CD4-positive, alpha-beta memory T cell (primary cell): ENCODE measurements at regions not wholly inside any gene's neighbourhood (a gene's known extent, or its start where the extent isn't known, plus 50 kb on each side); places are given as distances from the start of the nearest gene placed in this dataset.
A peak's percentile ranks its signal among the peaks of the same experiment; 100 is the strongest.
"Not testable (repeated sequence)": the region's sequence is repeated elsewhere in the genome, so short reads cannot be mapped to it uniquely, and the experiment has no call there.

Experiments
- CTCF ChIA-PET: fragments of 350-600 bp; sonication (Branson Sonifier 250); formaldehyde crosslinking; loops from one replicate; lab custom pipeline; 2021; ENCODE audit warnings: inconsistent platforms; ENCODE audit not compliant: partially characterized antibody; lab: Charles Lee
- POLR2A ChIA-PET: fragments of 350-600 bp; sonication (Branson Sonifier 250); formaldehyde crosslinking; loops from one replicate; lab custom pipeline; 2021; ENCODE audit not compliant: partially characterized antibody; lab: Charles Lee
- DNase-seq, 5 donors: peaks; one replicate each; pipeline versions ENCODE4 v3.0.0 to v3.0.0-alpha.2; 2020 to 2022; ENCODE audit warnings: mixed read lengths in 1 of 5
- H3K27ac ChIP-seq: one replicate; pipeline ENCODE4 v1.7.0; 2013; ENCODE audit warnings: low read depth, low read length
- H3K27me3 ChIP-seq: 2 replicates; pipeline ENCODE4 v1.7.0; 2013; ENCODE audit warnings: mild to moderate bottlenecking, low read length, moderate library complexity; ENCODE audit not compliant: insufficient read depth
- H3K36me3 ChIP-seq: 2 replicates; pipeline ENCODE4 v1.7.0; 2013; ENCODE audit warnings: mild to moderate bottlenecking, low read length, moderate library complexity; ENCODE audit not compliant: insufficient read depth
- H3K4me1 ChIP-seq: 2 replicates; pipeline ENCODE4 v1.7.0; 2013; ENCODE audit warnings: mild to moderate bottlenecking, low read length, moderate library complexity; ENCODE audit not compliant: insufficient read depth
- H3K4me3 ChIP-seq, 2 donors: one replicate each; pipeline ENCODE4 v1.7.0; 2013; ENCODE audit warnings: low read length in 2 of 2, mild to moderate bottlenecking in 1 of 2
- H3K9me3 ChIP-seq, 2 donors: one replicate each; pipeline ENCODE4 v1.7.0; 2013; ENCODE audit warnings: low read length in 2 of 2, control low read depth in 1 of 2; ENCODE audit not compliant: control insufficient read depth in 1 of 2
- H3K27ac Mint-ChIP-seq, 7 donors: one replicate each; pipeline ENCODE4 v1.8.0; 2020 to 2021; ENCODE audit warnings: mixed read lengths in 7 of 7, mild to moderate bottlenecking in 6 of 7, inconsistent platforms in 3 of 7, moderate library complexity in 3 of 7
- H3K27me3 Mint-ChIP-seq, 2 donors: one replicate each; pipeline ENCODE4 v1.8.0; 2020 to 2021; ENCODE audit warnings: mixed read lengths in 2 of 2
- H3K36me3 Mint-ChIP-seq, 2 donors: one replicate each; pipeline ENCODE4 v1.8.0; 2020 to 2021; ENCODE audit warnings: mixed read lengths in 2 of 2, inconsistent platforms in 1 of 2, mild to moderate bottlenecking in 1 of 2
- H3K4me1 Mint-ChIP-seq, 4 donors: one replicate each; pipeline ENCODE4 v1.8.0; 2020 to 2021; ENCODE audit warnings: mixed read lengths in 4 of 4, mild to moderate bottlenecking in 1 of 4
- H3K4me3 Mint-ChIP-seq, 8 donors: one replicate each; pipeline ENCODE4 v1.8.0; 2020 to 2021; ENCODE audit warnings: mixed read lengths in 8 of 8, mild to moderate bottlenecking in 7 of 8, moderate library complexity in 6 of 8, inconsistent platforms in 3 of 8
- H3K9me3 Mint-ChIP-seq, 8 donors: one replicate each; pipeline ENCODE4 v1.8.0; 2020 to 2021; ENCODE audit warnings: mixed read lengths in 8 of 8, mild to moderate bottlenecking in 5 of 8, inconsistent platforms in 3 of 8, moderate library complexity in 1 of 8
- intact Hi-C: fragments of 100-400 bp; cut with micrococcal nuclease; formaldehyde crosslinking; loops from one replicate; pipeline ENCODE4 v1.15.1; 2023

DNA sequence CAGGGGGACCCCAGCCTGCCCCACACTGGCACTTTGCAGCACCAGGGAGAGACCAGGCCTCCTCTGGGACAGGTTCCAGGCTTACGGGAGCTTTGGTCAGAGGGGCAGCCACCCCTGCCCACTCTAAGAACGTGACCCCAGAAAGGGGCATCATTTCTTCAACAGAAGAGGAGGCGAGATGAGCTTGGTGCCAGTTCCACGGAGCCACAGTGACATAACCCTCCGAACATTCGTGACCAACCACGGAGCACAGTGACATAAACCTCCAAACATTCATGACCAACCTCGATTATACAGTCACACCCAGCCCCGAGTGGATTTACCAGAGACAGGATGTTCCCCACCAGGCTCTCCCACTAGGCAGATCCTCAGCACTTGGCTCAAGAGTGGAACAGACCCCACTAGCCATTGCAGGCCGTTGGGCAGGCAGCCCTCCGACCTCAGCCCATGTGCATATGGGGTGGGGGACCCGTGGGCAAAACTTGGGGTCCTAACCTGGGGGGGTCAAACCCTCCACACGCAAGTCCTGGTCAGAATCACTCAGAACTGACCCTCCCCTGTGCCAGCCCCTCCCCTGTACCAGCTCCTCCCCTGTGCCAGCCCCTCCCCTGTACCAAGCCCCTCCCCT, 112.9 kb downstream of the METRNL start:
- Histone ChIP-seq H3K4me3 (no peak overlapping the region), H3K27me3 (no peaks in the 10 kb centered on the region), H3K27ac (no peak overlapping the region), H3K4me1 (peaks cover 10% of the 10 kb centered on the region), H3K36me3 (no peaks in the 10 kb centered on the region), H3K9me3 (no peaks in the 10 kb centered on the region)
- no peak overlapping the region for H3K27ac Mint-ChIP-seq
- peaks cover 0 to 4% (median 0%) of the 10 kb centered on the region in 8 donors for H3K9me3 Mint-ChIP-seq
- no peak for DNase-seq
- intact Hi-C loops, result no loop called here
- H3K4me1 Mint-ChIP-seq, result peaks cover 0 to 11% (median 4%) of the 10 kb centered on the region in 4 donors
- H3K4me3 Mint-ChIP-seq, result no peak overlapping the region
- ChIA-PET CTCF (no interaction called here), POLR2A (no interaction called here)
- H3K27me3 Mint-ChIP-seq, result no peaks in the 10 kb centered on the region
- H3K36me3 Mint-ChIP-seq, result no peaks in the 10 kb centered on the region

DNA sequence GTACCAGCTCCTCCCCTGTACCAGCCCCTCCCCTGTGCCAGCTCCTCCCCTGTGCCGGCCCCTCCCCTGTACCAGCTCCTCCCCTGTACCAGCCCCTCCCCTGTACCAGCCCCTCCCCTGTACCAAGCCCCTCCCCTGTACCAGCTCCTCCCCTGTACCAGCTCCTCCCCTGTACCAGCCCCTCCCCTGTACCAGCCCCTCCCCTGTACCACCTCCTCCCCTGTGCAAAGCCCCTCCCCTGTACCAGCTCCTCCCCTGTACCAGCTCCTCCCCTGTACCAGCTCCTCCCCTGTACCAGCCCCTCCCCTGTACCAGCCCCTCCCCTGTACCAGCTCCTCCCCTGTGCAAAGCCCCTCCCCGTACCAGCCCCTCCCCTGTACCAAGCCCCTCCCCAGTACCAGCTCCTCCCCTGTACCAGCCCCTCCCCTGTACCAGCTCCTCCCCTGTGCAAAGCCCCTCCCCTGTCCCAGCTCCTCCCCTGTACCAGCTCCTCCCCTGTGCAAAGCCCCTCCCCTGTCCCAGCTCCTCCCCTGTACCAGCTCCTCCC, 113.5 kb downstream of the METRNL start:
- H3K4me3 Mint-ChIP-seq, result not testable (repeated sequence)

DNA sequence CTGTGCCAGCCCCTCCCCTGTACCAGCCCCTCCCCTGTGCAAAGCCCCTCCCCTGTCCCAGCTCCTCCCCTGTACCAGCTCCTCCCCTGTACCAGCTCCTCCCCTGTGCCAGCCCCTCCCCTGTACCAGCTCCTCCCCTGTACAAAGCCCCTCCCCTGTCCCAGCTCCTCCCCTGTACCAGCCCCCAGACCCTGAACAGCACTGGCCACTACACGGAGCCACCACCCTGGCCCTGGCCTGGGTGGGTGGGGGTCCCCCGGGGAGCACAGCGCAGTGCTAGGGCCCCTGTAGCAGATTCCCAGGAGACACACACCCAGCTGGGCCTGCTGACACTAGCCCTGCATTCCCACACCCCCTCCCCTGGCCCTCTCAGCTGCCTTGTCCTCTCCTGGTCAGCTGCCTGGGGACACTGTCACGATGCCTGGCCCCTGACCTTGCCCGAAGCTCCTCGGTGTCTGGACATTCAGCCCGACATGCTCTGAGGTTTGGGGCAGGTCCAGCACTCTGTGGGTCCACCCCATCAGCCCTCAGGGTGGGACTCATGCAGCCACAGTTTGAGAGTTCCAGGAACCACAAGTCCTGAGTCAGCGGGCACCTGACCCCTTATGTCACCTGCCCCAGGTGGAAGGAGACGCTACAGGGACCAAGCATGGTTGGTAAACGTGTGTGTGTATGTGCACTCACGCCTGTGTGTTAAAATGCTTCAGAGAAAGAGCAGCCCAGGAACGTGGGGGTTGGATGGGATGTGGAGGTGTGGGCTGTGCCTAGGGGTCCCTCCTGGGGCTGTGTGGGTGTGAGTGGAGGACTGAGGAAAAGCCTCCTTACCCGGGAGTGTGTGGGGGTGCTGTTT, 114.2 kb downstream of the METRNL start:
- H3K36me3 Mint-ChIP-seq, result no peaks in the 10 kb centered on the region
- no peak for DNase-seq

More for the DNA sequence above, 113.5 kb downstream of the METRNL start:
- H3K4me3 ChIP-seq, H3K36me3 Mint-ChIP-seq, H3K27me3 ChIP-seq, CTCF ChIA-PET, H3K4me1 Mint-ChIP-seq, H3K27me3 Mint-ChIP-seq, intact Hi-C loops, H3K9me3 ChIP-seq, H3K27ac ChIP-seq, DNase-seq, H3K27ac Mint-ChIP-seq, H3K9me3 Mint-ChIP-seq, H3K36me3 ChIP-seq, H3K4me1 ChIP-seq, POLR2A ChIA-PET: not testable (repeated sequence)

DNA sequence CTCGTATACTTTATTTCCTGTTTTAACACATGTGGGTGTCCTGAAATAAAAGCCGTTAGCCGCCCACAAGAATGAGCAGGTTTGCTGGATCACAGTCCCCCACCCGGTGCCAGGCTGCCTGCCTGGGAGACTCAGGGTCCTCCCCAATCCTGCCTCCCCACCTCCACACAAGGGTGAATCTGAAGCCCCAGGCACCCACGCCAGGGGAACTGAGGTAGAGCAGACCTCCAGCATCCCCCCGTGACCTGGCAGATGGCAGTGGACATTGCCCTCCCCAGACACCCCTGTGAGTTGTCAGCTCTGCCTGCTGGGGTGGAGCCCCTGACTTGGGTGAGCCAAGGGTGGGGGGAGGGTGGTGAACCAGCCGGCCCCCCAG, 114.8 kb downstream of the METRNL start:
- peak overlapping the region in 1 of 8 donors; percentile 66 for H3K4me3 Mint-ChIP-seq
- POLR2A ChIA-PET, result no interaction called here
- Histone ChIP-seq H3K36me3 (no peaks in the 10 kb centered on the region), H3K27ac (no peak overlapping the region), H3K4me1 (peaks cover 20% of the 10 kb centered on the region), H3K4me3 (no peak overlapping the region), H3K27me3 (no peaks in the 10 kb centered on the region), H3K9me3 (no peaks in the 10 kb centered on the region)
- H3K27me3 Mint-ChIP-seq, result no peaks in the 10 kb centered on the region
- peak overlapping the region in 1 of 7 donors; percentile 80 for H3K27ac Mint-ChIP-seq
- no peaks in the 10 kb centered on the region for H3K9me3 Mint-ChIP-seq
- CTCF ChIA-PET, result no interaction called here
- DNase-seq, result no peak
- H3K36me3 Mint-ChIP-seq, result no peaks in the 10 kb centered on the region
- peaks cover 4 to 18% (median 4%) of the 10 kb centered on the region in 4 donors for H3K4me1 Mint-ChIP-seq
- intact Hi-C loops, result no loop called here

More for the DNA sequence above, 114.2 kb downstream of the METRNL start:
- H3K4me3 Mint-ChIP-seq, result peak overlapping the region in 4 of 8 donors; percentile 6 to 66 (median 28)
- Histone ChIP-seq H3K27me3 (no peaks in the 10 kb centered on the region), H3K4me3 (no peak overlapping the region), H3K36me3 (no peaks in the 10 kb centered on the region), H3K4me1 (peaks cover 14% of the 10 kb centered on the region), H3K9me3 (no peaks in the 10 kb centered on the region), H3K27ac (no peak overlapping the region)
- no peaks in the 10 kb centered on the region for H3K27me3 Mint-ChIP-seq
- intact Hi-C loops, result no loop called here
- CTCF ChIA-PET, result no interaction called here
- peaks cover 0 to 12% (median 3%) of the 10 kb centered on the region in 4 donors for H3K4me1 Mint-ChIP-seq
- POLR2A ChIA-PET, result no interaction called here
- H3K9me3 Mint-ChIP-seq, result no peaks in the 10 kb centered on the region
- peak overlapping the region in 2 of 7 donors; percentile 57 to 80 for H3K27ac Mint-ChIP-seq

DNA sequence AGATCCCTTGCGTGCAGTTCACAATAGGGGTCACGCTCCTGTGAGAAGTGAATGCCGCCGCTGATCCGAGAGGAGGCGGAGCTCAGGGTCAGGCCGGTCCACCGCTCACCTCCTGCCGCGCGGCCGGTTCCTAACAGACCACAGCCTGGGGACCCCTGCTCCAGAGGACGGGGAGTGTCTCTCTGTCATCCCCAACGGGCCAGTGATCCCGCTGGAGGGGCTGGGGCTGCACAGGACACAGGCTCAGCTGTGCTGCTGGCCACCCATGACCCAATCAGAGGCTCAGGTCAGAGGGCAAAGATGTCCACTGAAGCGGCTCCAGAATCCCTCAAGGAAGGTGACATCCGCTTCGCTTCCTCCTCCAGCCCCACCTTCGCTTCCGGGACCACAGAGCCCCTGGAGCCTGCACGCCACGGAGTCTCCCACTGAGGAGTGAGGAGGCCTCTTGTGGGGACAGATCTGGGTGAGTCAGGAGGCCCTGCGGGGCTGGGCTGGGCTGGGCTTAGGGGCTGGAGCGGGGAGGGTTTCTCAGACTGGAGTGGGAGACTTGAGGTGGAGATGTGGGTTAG, 115.4 kb downstream of the METRNL start:
- no peaks in the 10 kb centered on the region for H3K9me3 ChIP-seq
- DNase-seq, result no peak
- POLR2A ChIA-PET, result no interaction called here
- H3K27ac ChIP-seq, result no peak overlapping the region
- Mint-ChIP-seq H3K9me3 (no peaks in the 10 kb centered on the region), H3K4me1 (peaks cover 7 to 25% (median 11%) of the 10 kb centered on the region in 4 donors), H3K4me3 (no peak overlapping the region), H3K27me3 (no peaks in the 10 kb centered on the region), H3K36me3 (no peaks in the 10 kb centered on the region), H3K27ac (no peak overlapping the region)
- H3K27me3 ChIP-seq, result no peaks in the 10 kb centered on the region
- CTCF ChIA-PET, result no interaction called here
- H3K4me3 ChIP-seq, result no peak overlapping the region
- no peaks in the 10 kb centered on the region for H3K36me3 ChIP-seq
- H3K4me1 ChIP-seq, result peaks cover 27% of the 10 kb centered on the region
- intact Hi-C loops, result no loop called here

DNA sequence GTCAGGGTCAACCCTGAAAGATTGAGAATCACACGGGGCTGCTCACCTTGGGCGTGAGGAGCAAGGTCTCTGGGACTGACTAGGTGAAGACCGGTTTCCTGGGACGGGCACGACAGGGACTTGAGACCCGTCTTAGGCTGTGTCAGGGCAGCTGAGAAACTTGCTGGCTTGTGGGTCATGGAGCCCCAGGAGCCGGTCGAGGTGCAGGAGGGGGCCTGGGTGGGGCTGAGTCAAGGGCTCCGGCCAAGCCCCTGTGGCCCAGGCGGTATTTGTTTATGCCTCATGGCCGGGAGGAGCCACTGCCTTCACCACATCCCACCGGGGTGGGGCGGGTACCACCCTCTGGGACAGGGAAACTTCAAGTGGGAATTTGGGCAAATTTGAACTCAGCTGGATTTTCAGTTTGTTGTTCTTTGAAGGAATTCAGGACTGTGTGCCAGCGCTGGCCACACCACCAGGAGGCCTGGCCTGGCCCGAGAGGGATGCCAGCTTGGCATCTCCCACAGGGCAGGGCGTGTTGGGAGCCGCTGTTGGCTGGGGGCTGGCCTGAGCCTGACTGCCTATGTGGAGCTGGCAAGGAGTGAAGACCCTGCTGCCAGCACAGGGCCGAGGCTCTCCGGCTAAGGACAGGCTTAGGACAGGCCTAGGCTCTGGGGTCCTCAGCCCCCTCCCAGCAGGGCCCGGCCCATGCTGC, 116.1 kb downstream of the METRNL start:
- H3K27ac Mint-ChIP-seq, result no peak overlapping the region
- H3K36me3 Mint-ChIP-seq, result no peaks in the 10 kb centered on the region
- Histone ChIP-seq H3K36me3 (no peaks in the 10 kb centered on the region), H3K4me1 (peaks cover 33% of the 10 kb centered on the region), H3K27me3 (no peaks in the 10 kb centered on the region), H3K9me3 (no peaks in the 10 kb centered on the region), H3K4me3 (no peak overlapping the region), H3K27ac (no peak overlapping the region)
- peaks cover 14 to 31% (median 17%) of the 10 kb centered on the region in 4 donors for H3K4me1 Mint-ChIP-seq
- ChIA-PET POLR2A (no interaction called here), CTCF (no interaction called here)
- H3K4me3 Mint-ChIP-seq, result no peak overlapping the region
- H3K27me3 Mint-ChIP-seq, result no peaks in the 10 kb centered on the region
- no peaks in the 10 kb centered on the region for H3K9me3 Mint-ChIP-seq
- intact Hi-C loops, result no loop called here
- no peak for DNase-seq

DNA sequence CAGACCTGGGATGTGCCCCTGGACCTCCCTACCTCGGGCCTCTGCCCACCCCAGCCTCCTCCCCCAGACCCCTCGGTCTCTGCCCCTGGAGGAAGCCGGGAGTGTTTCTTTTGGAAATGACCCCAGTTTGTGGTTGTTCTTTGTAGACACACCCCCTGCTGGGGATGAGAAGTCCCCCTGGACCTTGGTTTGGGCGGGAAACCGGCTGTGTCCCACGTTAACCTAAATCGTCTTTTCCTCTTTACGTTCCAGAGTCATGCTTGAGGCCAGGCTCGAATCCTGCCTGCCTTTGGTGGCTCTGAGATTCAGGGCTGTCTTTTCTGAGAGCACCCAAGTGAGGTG, 116.6 kb downstream of the METRNL start:
- intact Hi-C loops, result no loop called here
- Histone ChIP-seq H3K27ac (no peak overlapping the region), H3K9me3 (no peaks in the 10 kb centered on the region), H3K27me3 (no peaks in the 10 kb centered on the region), H3K36me3 (no peaks in the 10 kb centered on the region), H3K4me3 (no peak overlapping the region), H3K4me1 (peaks cover 38% of the 10 kb centered on the region)
- Mint-ChIP-seq H3K27me3 (no peaks in the 10 kb centered on the region), H3K4me1 (peaks cover 15 to 36% (median 22%) of the 10 kb centered on the region in 4 donors), H3K27ac (no peak overlapping the region), H3K36me3 (no peaks in the 10 kb centered on the region), H3K9me3 (no peaks in the 10 kb centered on the region), H3K4me3 (no peak overlapping the region)
- POLR2A ChIA-PET, result no interaction called here
- no peak for DNase-seq
- CTCF ChIA-PET, result no interaction called here
